Activated CD8-positive, alpha-beta T cell treated with anti-CD3 and anti-CD28 coated beads for 36 hours (primary cell): ENCODE measurements at regions not wholly inside any gene's neighbourhood (a gene's known extent, or its start where the extent isn't known, plus 50 kb on each side); places are given as distances from the start of the nearest gene placed in this dataset.

ENCODE experiments used
- ATAC-seq: fragments of 200-7000 bp; cut with Tn5 transposase; one replicate; pipeline ENCODE4 v1.10.0; 2021; ENCODE audit warnings: mild to moderate bottlenecking, moderate library complexity
- CTCF ChIA-PET: fragments of 350-600 bp; sonication (Branson Sonifier 250); formaldehyde crosslinking; loops from one replicate; lab custom pipeline; 2021; ENCODE audit warnings: antibody characterized with exemption; lab: Charles Lee
- POLR2A ChIA-PET: fragments of 350-600 bp; sonication (Branson Sonifier 250); formaldehyde crosslinking; loops from one replicate; lab custom pipeline; 2021; ENCODE audit warnings: antibody characterized with exemption; lab: Charles Lee
- DNase-seq: peaks from one replicate; pipeline ENCODE4 v3.0.0-alpha.2; 2020
- H3K27ac Mint-ChIP-seq: one replicate; pipeline ENCODE4 v1.8.0; 2021; ENCODE audit warnings: mild to moderate bottlenecking, mixed read lengths
- H3K27me3 Mint-ChIP-seq: one replicate; pipeline ENCODE4 v1.8.0; 2021; ENCODE audit warnings: mixed read lengths
- H3K36me3 Mint-ChIP-seq: one replicate; pipeline ENCODE4 v1.8.0; 2021; ENCODE audit warnings: low read depth, mixed read lengths
- H3K4me1 Mint-ChIP-seq: one replicate; pipeline ENCODE4 v1.8.0; 2021; ENCODE audit warnings: low read depth, mixed read lengths
- H3K4me3 Mint-ChIP-seq: one replicate; pipeline ENCODE4 v1.8.0; 2021; ENCODE audit warnings: mild to moderate bottlenecking, moderate library complexity, mixed read lengths
- H3K9me3 Mint-ChIP-seq: one replicate; pipeline ENCODE4 v1.8.0; 2021; ENCODE audit warnings: mixed read lengths
- intact Hi-C: fragments of 100-400 bp; cut with micrococcal nuclease; formaldehyde crosslinking; loops from one replicate; pipeline ENCODE4 v1.10.0; 2022
- TF ChIP-seq, protein P1 (sequence below): fragments of 200-600 bp; IDR thresholded peaks from one replicate; pipeline ENCODE4 v1.8.0; 2022; ENCODE audit warnings: antibody characterized with exemption, mild to moderate bottlenecking

DNA sequence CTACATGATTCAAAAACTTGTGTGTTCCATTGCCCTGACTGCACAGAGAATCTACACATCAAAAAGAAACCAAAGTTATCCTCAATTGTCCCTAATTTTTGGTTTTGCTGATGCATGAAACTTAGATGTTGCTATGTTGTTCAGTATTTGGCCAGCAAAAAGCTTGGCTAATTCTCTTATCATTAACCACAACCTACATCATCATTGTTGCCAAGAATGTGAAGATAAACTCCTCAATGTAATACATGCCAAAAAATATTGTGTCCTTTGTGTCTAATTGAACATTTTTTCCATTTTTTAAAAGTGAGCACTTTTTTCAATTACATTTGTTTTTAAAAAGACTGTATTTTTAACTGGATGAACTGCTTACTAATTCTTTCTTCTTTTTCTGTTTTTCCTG, 268.0 kb upstream of the SEMA3D start:
- CTCF ChIA-PET: no interaction called here
- POLR2A ChIA-PET: no interaction called here
- TF ChIP-seq, protein P1, sequence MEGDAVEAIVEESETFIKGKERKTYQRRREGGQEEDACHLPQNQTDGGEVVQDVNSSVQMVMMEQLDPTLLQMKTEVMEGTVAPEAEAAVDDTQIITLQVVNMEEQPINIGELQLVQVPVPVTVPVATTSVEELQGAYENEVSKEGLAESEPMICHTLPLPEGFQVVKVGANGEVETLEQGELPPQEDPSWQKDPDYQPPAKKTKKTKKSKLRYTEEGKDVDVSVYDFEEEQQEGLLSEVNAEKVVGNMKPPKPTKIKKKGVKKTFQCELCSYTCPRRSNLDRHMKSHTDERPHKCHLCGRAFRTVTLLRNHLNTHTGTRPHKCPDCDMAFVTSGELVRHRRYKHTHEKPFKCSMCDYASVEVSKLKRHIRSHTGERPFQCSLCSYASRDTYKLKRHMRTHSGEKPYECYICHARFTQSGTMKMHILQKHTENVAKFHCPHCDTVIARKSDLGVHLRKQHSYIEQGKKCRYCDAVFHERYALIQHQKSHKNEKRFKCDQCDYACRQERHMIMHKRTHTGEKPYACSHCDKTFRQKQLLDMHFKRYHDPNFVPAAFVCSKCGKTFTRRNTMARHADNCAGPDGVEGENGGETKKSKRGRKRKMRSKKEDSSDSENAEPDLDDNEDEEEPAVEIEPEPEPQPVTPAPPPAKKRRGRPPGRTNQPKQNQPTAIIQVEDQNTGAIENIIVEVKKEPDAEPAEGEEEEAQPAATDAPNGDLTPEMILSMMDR: no peak
- Mint-ChIP-seq H3K27me3 (no peaks in the 10 kb centered on the region), H3K9me3 (no peaks in the 10 kb centered on the region), H3K4me1 (no peaks in the 10 kb centered on the region), H3K4me3 (no peak overlapping the region), H3K36me3 (no peaks in the 10 kb centered on the region), H3K27ac (no peak overlapping the region)
- no peak for ATAC-seq
- no peak for DNase-seq
- intact Hi-C loops: no loop called here

DNA sequence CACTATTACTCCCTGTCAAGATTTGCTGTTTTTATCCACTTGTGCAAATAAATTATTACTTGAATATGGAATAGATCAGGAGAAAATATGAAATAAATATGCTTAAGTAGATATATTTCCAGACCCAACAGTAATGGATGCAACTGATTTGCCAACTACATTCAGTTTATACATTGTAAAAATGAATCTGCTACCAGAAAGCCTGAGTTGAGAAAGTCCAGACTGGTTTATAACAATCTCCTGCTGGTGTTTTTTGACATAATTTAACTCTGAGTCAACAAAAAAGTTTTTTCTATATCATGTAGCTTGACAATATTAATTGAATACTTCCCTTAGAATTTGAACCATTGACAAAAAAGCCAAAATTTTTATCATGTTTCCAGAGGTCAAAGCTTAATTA, 265.8 kb upstream of the SEMA3D start:
- Mint-ChIP-seq H3K4me1 (no peaks in the 10 kb centered on the region), H3K36me3 (no peaks in the 10 kb centered on the region), H3K27ac (no peak overlapping the region), H3K9me3 (no peaks in the 10 kb centered on the region), H3K27me3 (no peaks in the 10 kb centered on the region), H3K4me3 (no peak overlapping the region)
- ChIA-PET POLR2A (no interaction called here), CTCF (interaction anchor here (1.2 kb wide), 1 partner anchor 10 kb away, joined by 3 read pairs; no protein-coding TSS in a partner anchor)
- ATAC-seq: no peak
- TF ChIP-seq, protein P1: no peak
- no peak for DNase-seq
- intact Hi-C loops: no loop called here

- no peak overlapping the region for H3K27ac Mint-ChIP-seq
- POLR2A ChIA-PET: no interaction called here
- no peak for DNase-seq
- H3K4me1 Mint-ChIP-seq: no peaks in the 10 kb centered on the region
- CTCF ChIA-PET: no interaction called here
- H3K9me3 Mint-ChIP-seq: no peaks in the 10 kb centered on the region
- H3K36me3 Mint-ChIP-seq: no peaks in the 10 kb centered on the region
- TF ChIP-seq, protein P1: no peak
- ATAC-seq: no peak
- no peaks in the 10 kb centered on the region for H3K27me3 Mint-ChIP-seq
- intact Hi-C loops: no loop called here
- H3K4me3 Mint-ChIP-seq: no peak overlapping the region
These were observed 262.6 kb upstream of the SEMA3D start for GRCh38 chr7:85449478-85449877.

DNA sequence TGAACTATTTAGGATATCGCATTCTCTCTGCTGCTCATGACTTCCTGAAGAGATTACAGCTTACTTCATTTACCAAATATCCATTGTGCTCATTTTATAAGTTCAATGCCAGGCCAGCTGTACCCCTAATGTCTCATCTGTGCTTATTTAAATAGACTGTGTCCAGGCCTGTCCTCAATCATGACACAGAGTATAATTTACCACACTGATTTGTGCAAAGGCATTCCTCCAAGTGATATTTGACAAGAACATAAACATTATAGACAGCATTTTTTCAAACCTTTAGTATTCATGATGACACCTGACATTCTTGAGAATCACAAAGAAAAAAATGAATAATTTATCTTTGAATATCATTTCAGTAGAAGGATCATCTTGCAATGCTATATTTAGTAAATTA, 260.1 kb upstream of the SEMA3D start:
- Mint-ChIP-seq H3K4me3 (no peak overlapping the region), H3K9me3 (no peaks in the 10 kb centered on the region), H3K4me1 (no peaks in the 10 kb centered on the region), H3K27ac (no peak overlapping the region), H3K27me3 (no peaks in the 10 kb centered on the region), H3K36me3 (no peaks in the 10 kb centered on the region)
- ATAC-seq (no peak), DNase-seq (no peak)
- intact Hi-C loops: no loop called here
- ChIA-PET CTCF (no interaction called here), POLR2A (no interaction called here)
- TF ChIP-seq, protein P1: no peak

DNA sequence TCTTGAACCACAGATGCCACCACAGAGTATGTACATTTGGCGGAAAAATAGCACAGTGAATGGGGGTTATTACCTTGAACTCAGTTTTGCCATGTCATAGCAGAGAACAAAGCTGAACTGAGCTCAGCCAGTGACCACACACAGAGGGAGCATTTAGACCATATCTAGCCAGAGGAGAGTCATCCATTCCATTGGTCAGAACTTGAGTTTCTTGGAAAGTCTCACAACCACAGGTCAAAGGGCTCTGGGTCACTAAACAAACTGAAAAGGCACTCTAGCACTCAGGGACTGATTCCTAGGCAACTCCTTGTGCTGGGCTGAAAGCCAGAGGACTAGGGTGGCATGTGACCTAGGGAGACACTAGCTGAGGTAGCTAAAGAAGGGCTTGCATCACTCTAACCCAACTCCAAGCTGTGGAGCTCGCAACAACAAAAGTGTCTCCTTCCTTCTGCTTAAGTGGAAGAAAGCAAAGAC, 239.7 kb upstream of the SEMA3D start:
- intact Hi-C loops: no loop called here
- H3K4me3 Mint-ChIP-seq: no peak overlapping the region
- TF ChIP-seq, protein P1: no peak
- POLR2A ChIA-PET: no interaction called here
- H3K27me3 Mint-ChIP-seq: no peaks in the 10 kb centered on the region
- H3K27ac Mint-ChIP-seq: no peak overlapping the region
- H3K4me1 Mint-ChIP-seq: no peaks in the 10 kb centered on the region
- H3K36me3 Mint-ChIP-seq: no peaks in the 10 kb centered on the region
- ATAC-seq (no peak), DNase-seq (no peak)
- no peaks in the 10 kb centered on the region for H3K9me3 Mint-ChIP-seq
- CTCF ChIA-PET: no interaction called here
